ENCODE measurements at regions not wholly inside any gene's neighbourhood (a gene's known extent, or its start where the extent isn't known, plus 50 kb on each side); places are given as distances from the start of the nearest gene placed in this dataset.

GRCh38 chr3:190213727-190214126 lies 93.0 kb upstream of the P3H2 start (continued):
- TF ChIP-seq CTCF (IDR thresholded peaks at IDR 0.05) (no peak), YY1 (IDR thresholded peaks at IDR 0.05; ENCODE audit: low read depth) (no peak)

- ChIA-PET CTCF (interaction anchor here (0.7 to 2.1 kb wide), 3 partner anchors 9 to 1578 kb away, joined by 3 to 9 read pairs (median 3); partner anchors contain the start of gene P3H2), POLR2A (no interaction called here)
- H3K9ac ChIP-seq: no peak overlapping the region
- no peaks in the 10 kb centered on the region for H3K36me3 ChIP-seq (replicated peaks in 1 of 2; ENCODE audit: control insufficient read depth in 1 of 2, insufficient read depth in 2 of 2, low read length in 1 of 2)
- WGBS (ENCODE audit: low lambda C conversion rate): 25% methylated on average over 1 of the region's 1 CpG
- H3K79me2 ChIP-seq (ENCODE audit: insufficient read depth): no peaks in the 10 kb centered on the region
- no peaks in the 10 kb centered on the region; the same call in 1 of the 2 replicates for H3K27me3 ChIP-seq (ENCODE audit: insufficient read depth)
- no peak for DNase-seq
- H3F3A ChIP-seq (replicated peaks; ENCODE audit: insufficient read depth): no peaks in the 10 kb centered on the region
- no peak overlapping the region for H2AFZ ChIP-seq (ENCODE audit: low read depth)
- H3K4me3 ChIP-seq (ENCODE audit: low read depth in 2 of 2, low read length in 1 of 2): no peak overlapping the region
- TF ChIP-seq GABPA (IDR thresholded peaks at IDR 0.05; ENCODE audit: low read depth) (no peak), EP300 (IDR thresholded peaks at IDR 0.05; ENCODE audit: borderline replicate concordance in 1 of 2, low read depth in 1 of 2, low read length in 1 of 2) (no peak), TEAD4 (IDR thresholded peaks at IDR 0.05; ENCODE audit: borderline replicate concordance, insufficient read depth) (no peak)
- no peaks in the 10 kb centered on the region for H3K4me1 ChIP-seq (ENCODE audit: control insufficient read depth in 1 of 2, insufficient read depth in 2 of 2, low read depth in 1 of 2, low read length in 1 of 2)
- no peak overlapping the region for H3K4me2 ChIP-seq
- H3K9me3 ChIP-seq: 0 out of 2 replicates have a peak, but pooled peaks cover 3% of the 10 kb centered on the region
- H4K20me1 ChIP-seq (ENCODE audit: insufficient read depth): no peaks in the 10 kb centered on the region
- H3K27ac ChIP-seq (ENCODE audit: low read depth in 2 of 2, low read length in 1 of 2): no peak overlapping the region
- H3K9me2 ChIP-seq: no peaks in the 10 kb centered on the region
Measured at GRCh38 chr3:190210608-190211007, 89.9 kb upstream of the P3H2 start.

GRCh38 chr3:190209533-190209932 lies 88.8 kb upstream of the P3H2 start:
- POLR2A ChIA-PET: no interaction called here
- no peak for DNase-seq

More at GRCh38 chr3:190209533-190209932, 88.8 kb upstream of the P3H2 start:
- Histone ChIP-seq H3K27ac (ENCODE audit: low read depth in 2 of 2, low read length in 1 of 2) (no peak overlapping the region), H3K9me3 (0 out of 2 replicates have a peak, but pooled peaks cover 3% of the 10 kb centered on the region), H3F3A (replicated peaks; ENCODE audit: insufficient read depth) (no peaks in the 10 kb centered on the region), H2AFZ (ENCODE audit: low read depth) (no peak overlapping the region), H3K9ac (no peak overlapping the region), H3K36me3 (replicated peaks in 1 of 2; ENCODE audit: control insufficient read depth in 1 of 2, insufficient read depth in 2 of 2, low read length in 1 of 2) (no peaks in the 10 kb centered on the region), H3K79me2 (ENCODE audit: insufficient read depth) (no peaks in the 10 kb centered on the region), H3K27me3 (ENCODE audit: insufficient read depth) (no peaks in the 10 kb centered on the region; the same call in 1 of the 2 replicates), H4K20me1 (ENCODE audit: insufficient read depth) (no peaks in the 10 kb centered on the region), H3K4me1 (ENCODE audit: control insufficient read depth in 1 of 2, insufficient read depth in 2 of 2, low read depth in 1 of 2, low read length in 1 of 2) (no peaks in the 10 kb centered on the region), H3K4me2 (no peak overlapping the region), H3K9me2 (no peaks in the 10 kb centered on the region), H3K4me3 (ENCODE audit: low read depth in 2 of 2, low read length in 1 of 2) (no peak overlapping the region)
- no peak for TF ChIP-seq USF2 (IDR thresholded peaks at IDR 0.05; ENCODE audit: borderline replicate concordance, low read depth, low read length)
- TF ChIP-seq IRF3 (IDR thresholded peaks at IDR 0.05; ENCODE audit: low read depth, low read length): no peak
- TF ChIP-seq USF1 (IDR thresholded peaks at IDR 0.05; ENCODE audit: borderline replicate concordance, low read depth): no peak
- no peak for TF ChIP-seq MXI1 (IDR thresholded peaks at IDR 0.05; ENCODE audit: low read depth, low read length)
- no peak for TF ChIP-seq RCOR1 (IDR thresholded peaks at IDR 0.05; ENCODE audit: low read length)
- CTCF ChIA-PET: interaction anchor here (0.7 to 2.1 kb wide), 3 partner anchors 8 to 248 kb away, joined by 3 to 9 read pairs (median 5); no protein-coding TSS in a partner anchor
- WGBS (ENCODE audit: low lambda C conversion rate): 13% methylated on average over 1 of the region's 1 CpG

Measured in SK-N-SH (cell line).